Astrocyte (in vitro differentiated cells and primary cell): ENCODE measurements at regions not wholly inside any gene's neighbourhood (a gene's known extent, or its start where the extent isn't known, plus 50 kb on each side); places are given as distances from the start of the nearest gene placed in this dataset.
A peak's percentile ranks its signal among the peaks of the same experiment; 100 is the strongest.

ENCODE experiments used
- DNase-seq: peaks from one replicate; pipeline ENCODE4 v3.0.0-alpha.2; 2010; ENCODE audit warnings: low read depth
- FAIRE-seq: peaks from 2 replicates; lab custom pipeline; 2011; peaks lifted over from hg19 to GRCh38; lab: Jason Lieb, UNC
- H2AFZ ChIP-seq: 2 replicates; pipeline ENCODE4 v1.6.0; 2012; ENCODE audit warnings: low read depth, low read length, inconsistent platforms
- H3K27ac ChIP-seq: 2 replicates; pipeline ENCODE4 v1.5.1; 2011; ENCODE audit warnings: low read depth, low read length, inconsistent platforms
- H3K27me3 ChIP-seq: 2 replicates; pipeline ENCODE4 v1.6.0; 2011; ENCODE audit warnings: low read length, inconsistent platforms; ENCODE audit not compliant: insufficient read depth
- H3K36me3 ChIP-seq: 2 replicates; pipeline ENCODE4 v1.5.1; 2011; ENCODE audit warnings: low read length, inconsistent platforms; ENCODE audit not compliant: insufficient read depth
- H3K4me1 ChIP-seq: 2 replicates; pipeline ENCODE4 v1.5.1; 2011; ENCODE audit warnings: low read length, inconsistent platforms; ENCODE audit not compliant: insufficient read depth
- H3K4me2 ChIP-seq: 2 replicates; pipeline ENCODE4 v1.6.0; 2012; ENCODE audit warnings: low read length, inconsistent platforms
- H3K4me3 ChIP-seq: 2 replicates; pipeline ENCODE4 v1.5.1; 2011; ENCODE audit warnings: low read depth, mild to moderate bottlenecking, low read length, inconsistent platforms; ENCODE audit not compliant: insufficient read depth
- H3K79me2 ChIP-seq: 2 replicates; pipeline ENCODE4 v1.6.0; 2012; ENCODE audit warnings: mild to moderate bottlenecking, low read length, inconsistent platforms; ENCODE audit not compliant: insufficient read depth
- H3K9ac ChIP-seq: 2 replicates; pipeline ENCODE4 v1.6.0; 2012; ENCODE audit warnings: mild to moderate bottlenecking, low read length, inconsistent platforms
- H3K9me3 ChIP-seq: 2 replicates; pipeline ENCODE4 v1.5.1; 2012; ENCODE audit warnings: low read depth, mild to moderate bottlenecking, low read length, inconsistent platforms; ENCODE audit not compliant: insufficient read depth
- H4K20me1 ChIP-seq: 2 replicates; pipeline ENCODE4 v1.6.0; 2012; ENCODE audit warnings: low read length, inconsistent platforms; ENCODE audit not compliant: insufficient read depth
- H3K27ac Mint-ChIP-seq: one replicate; pipeline ENCODE4 v1.8.0; 2021; ENCODE audit warnings: mild to moderate bottlenecking, mixed read lengths; ENCODE audit not compliant: unreplicated experiment
- H3K27me3 Mint-ChIP-seq: one replicate; pipeline ENCODE4 v1.8.0; 2021; ENCODE audit warnings: low read depth, mixed read lengths; ENCODE audit not compliant: unreplicated experiment
- H3K36me3 Mint-ChIP-seq: one replicate; pipeline ENCODE4 v1.8.0; 2021; ENCODE audit warnings: low read depth, mixed read lengths; ENCODE audit not compliant: unreplicated experiment
- H3K4me1 Mint-ChIP-seq: one replicate; pipeline ENCODE4 v1.8.0; 2021; ENCODE audit warnings: low read depth, mixed read lengths; ENCODE audit not compliant: unreplicated experiment
- H3K4me3 Mint-ChIP-seq: one replicate; pipeline ENCODE4 v1.8.0; 2021; ENCODE audit warnings: mild to moderate bottlenecking, moderate library complexity, mixed read lengths; ENCODE audit not compliant: unreplicated experiment
- H3K9me3 Mint-ChIP-seq: one replicate; pipeline ENCODE4 v1.8.0; 2021; ENCODE audit warnings: mild to moderate bottlenecking, mixed read lengths; ENCODE audit not compliant: unreplicated experiment
- CTCF ChIP-seq: IDR thresholded peaks from 2 replicates; pipeline ENCODE4 v1.5.1; 2011; ENCODE audit warnings: low read depth, mild to moderate bottlenecking, inconsistent platforms, low read length, moderate library complexity; ENCODE audit not compliant: insufficient read depth
- EZH2 ChIP-seq: IDR thresholded peaks from 2 replicates; pipeline ENCODE4 v1.6.1; 2012; ENCODE audit warnings: mild to moderate bottlenecking, low read length, inconsistent platforms; ENCODE audit not compliant: insufficient read depth

DNA sequence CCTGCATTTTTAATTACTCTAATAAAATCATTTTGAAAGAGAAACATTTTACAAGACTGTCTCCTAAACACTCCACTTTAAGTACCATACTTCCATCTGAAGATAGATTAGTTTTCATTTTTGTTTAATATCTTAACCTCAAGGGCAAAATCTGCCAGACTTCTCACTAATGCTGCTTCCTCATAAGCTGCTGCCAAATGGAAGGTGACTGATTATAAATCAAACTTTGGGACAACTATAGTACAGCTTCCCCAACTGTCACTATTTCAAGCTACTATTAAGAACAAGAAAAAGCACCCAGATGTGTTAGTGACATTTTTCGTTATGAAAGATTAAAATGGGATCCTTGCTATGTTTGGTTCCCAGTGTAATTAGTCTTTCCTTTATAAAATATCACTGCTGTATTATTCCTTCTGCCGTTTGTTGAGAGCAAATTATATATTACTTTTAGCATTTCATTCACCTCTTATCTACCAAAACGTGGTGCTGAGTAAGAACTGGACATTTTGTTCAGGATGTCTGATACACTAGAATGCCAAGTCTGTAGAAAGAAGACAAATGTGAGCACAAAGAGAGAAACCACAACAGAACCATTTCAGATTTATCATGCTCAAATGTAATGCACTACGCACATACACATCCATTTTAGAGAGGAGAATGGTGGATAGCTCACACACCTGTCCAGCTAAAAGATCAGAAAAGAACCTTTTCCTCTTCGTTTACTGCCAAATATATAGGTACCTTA lies 312.2 kb upstream of the C11orf87 start:
- H2AFZ ChIP-seq: no peak overlapping the region

DNA sequence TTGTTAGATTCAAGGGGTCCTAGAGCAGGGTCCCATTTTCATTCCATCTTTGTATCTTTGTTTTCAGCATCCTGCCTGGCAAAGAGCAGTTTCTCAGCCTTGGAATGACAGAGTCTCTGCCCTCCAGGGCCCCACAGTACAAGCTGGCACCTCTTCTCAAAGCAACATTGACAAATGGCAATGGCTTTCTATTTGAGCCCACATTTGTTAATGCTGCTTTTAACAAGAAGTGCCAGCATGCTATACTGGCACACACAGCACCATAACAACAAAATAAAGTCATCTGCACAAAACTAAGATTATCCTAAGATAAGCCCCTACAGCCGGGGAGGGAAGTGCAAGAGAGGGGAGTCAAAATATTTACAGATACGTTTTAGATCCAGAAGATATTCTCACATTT lies 309.7 kb upstream of the C11orf87 start:
- Histone ChIP-seq H2AFZ (peak overlapping the region; percentile 50), H3K36me3 (no peaks in the 10 kb centered on the region), H3K4me1 (no peaks in the 10 kb centered on the region), H3K79me2 (no peaks in the 10 kb centered on the region), H3K9ac (no peak overlapping the region), H3K27ac (no peak overlapping the region), H3K9me3 (no peaks in the 10 kb centered on the region), H3K4me3 (no peak overlapping the region), H3K4me2 (no peak overlapping the region), H4K20me1 (no peaks in the 10 kb centered on the region), H3K27me3 (no peaks in the 10 kb centered on the region)
- no peaks in the 10 kb centered on the region for H3K9me3 Mint-ChIP-seq
- DNase-seq (no peak), FAIRE-seq (no peak)
- H3K27ac Mint-ChIP-seq: no peak overlapping the region
- H3K27me3 Mint-ChIP-seq: no peaks in the 10 kb centered on the region
- no peaks in the 10 kb centered on the region for H3K36me3 Mint-ChIP-seq
- no peaks in the 10 kb centered on the region for H3K4me1 Mint-ChIP-seq
- no peak for TF ChIP-seq EZH2
- TF ChIP-seq CTCF: no peak
- no peak overlapping the region for H3K4me3 Mint-ChIP-seq

More for the DNA sequence above, 312.2 kb upstream of the C11orf87 start:
- Mint-ChIP-seq H3K9me3 (no peaks in the 10 kb centered on the region), H3K27ac (no peak overlapping the region), H3K4me3 (no peak overlapping the region), H3K4me1 (no peaks in the 10 kb centered on the region), H3K36me3 (no peaks in the 10 kb centered on the region), H3K27me3 (no peaks in the 10 kb centered on the region)
- no peak overlapping the region for H3K9ac ChIP-seq
- FAIRE-seq (peak; percentile 49), DNase-seq (peak; percentile 79)
- H3K4me2 ChIP-seq: no peak overlapping the region
- no peaks in the 10 kb centered on the region for H3K27me3 ChIP-seq
- TF ChIP-seq CTCF (no peak), EZH2 (no peak)
- no peak overlapping the region for H3K27ac ChIP-seq
- H4K20me1 ChIP-seq: no peaks in the 10 kb centered on the region
- no peak overlapping the region for H3K4me3 ChIP-seq
- H3K4me1 ChIP-seq: no peaks in the 10 kb centered on the region
- no peaks in the 10 kb centered on the region for H3K79me2 ChIP-seq
- H3K36me3 ChIP-seq: no peaks in the 10 kb centered on the region
- no peaks in the 10 kb centered on the region for H3K9me3 ChIP-seq

DNA sequence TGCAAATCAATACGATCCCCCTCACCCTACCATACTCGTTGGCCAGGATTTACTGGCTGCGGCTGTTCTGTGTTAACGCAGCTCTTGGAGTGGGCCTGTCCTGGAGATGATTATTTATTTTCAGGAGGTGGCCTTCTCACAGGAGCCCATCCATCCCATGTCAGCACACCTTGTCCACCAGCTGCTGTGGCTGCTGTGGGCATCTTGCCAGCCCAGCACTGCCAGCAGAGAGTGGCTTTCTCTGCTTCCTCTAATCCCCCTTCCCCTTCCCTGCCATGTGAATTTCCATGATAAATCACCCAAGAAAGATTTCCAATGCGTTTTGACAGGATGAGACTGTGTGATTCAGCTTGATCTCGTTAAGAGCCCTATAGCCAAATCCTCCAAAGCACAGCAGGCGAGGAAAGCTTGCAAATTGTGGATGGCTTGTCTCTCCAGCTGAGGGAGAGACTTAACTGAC lies 309.1 kb upstream of the C11orf87 start:
- H3K27me3 ChIP-seq: no peaks in the 10 kb centered on the region
- FAIRE-seq: no peak
- H3K4me2 ChIP-seq: no peak overlapping the region
- no peaks in the 10 kb centered on the region for H3K4me1 ChIP-seq
- no peak overlapping the region for H3K9ac ChIP-seq
- no peaks in the 10 kb centered on the region for H3K9me3 ChIP-seq
- H3K79me2 ChIP-seq: no peaks in the 10 kb centered on the region
- Mint-ChIP-seq H3K4me1 (no peaks in the 10 kb centered on the region), H3K4me3 (no peak overlapping the region), H3K27ac (no peak overlapping the region), H3K27me3 (no peaks in the 10 kb centered on the region), H3K9me3 (no peaks in the 10 kb centered on the region), H3K36me3 (no peaks in the 10 kb centered on the region)
- H3K27ac ChIP-seq: no peak overlapping the region
- H3K4me3 ChIP-seq: no peak overlapping the region
- DNase-seq: peak; percentile 8
- no peaks in the 10 kb centered on the region for H4K20me1 ChIP-seq
- no peak for TF ChIP-seq CTCF
- TF ChIP-seq EZH2: no peak
- peak overlapping the region; percentile 50 for H2AFZ ChIP-seq
- H3K36me3 ChIP-seq: no peaks in the 10 kb centered on the region
